ENCODE measurements at regions not wholly inside any gene's neighbourhood (a gene's known extent, or its start where the extent isn't known, plus 50 kb on each side); places are given as distances from the start of the nearest gene placed in this dataset.

DNA sequence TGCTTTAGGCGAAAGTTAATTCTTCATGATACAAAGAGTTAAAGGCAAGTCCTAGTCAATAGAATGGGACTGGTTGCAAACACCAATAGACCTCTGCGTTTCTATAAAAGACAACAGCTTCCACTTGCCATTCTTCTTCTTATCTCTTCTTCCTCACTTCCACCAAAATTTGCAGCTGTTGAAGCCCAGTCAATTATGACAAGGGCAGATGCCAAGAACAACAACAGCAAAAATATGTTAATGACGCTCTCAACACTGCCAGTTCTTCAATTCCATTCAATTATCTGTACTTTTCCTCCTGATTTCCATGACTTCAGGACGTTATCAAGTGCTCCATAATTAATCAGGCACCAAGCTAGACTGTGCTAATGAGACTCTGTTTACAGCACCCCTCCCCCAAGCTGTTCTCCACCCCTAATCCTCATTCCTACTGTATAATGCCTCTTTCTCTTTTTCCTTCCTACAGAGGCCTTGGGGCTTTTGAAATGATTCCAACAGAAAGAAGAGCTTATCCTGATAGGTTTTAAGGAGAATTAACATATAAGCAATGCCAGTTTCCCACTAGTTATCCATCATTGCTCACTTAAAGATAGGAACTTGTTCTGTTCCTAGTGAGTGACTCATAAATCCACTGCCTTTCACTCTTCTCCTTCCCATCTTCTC is 1160.5 kb downstream of the IGSF11 start:
- DNase-seq = no peak

DNA sequence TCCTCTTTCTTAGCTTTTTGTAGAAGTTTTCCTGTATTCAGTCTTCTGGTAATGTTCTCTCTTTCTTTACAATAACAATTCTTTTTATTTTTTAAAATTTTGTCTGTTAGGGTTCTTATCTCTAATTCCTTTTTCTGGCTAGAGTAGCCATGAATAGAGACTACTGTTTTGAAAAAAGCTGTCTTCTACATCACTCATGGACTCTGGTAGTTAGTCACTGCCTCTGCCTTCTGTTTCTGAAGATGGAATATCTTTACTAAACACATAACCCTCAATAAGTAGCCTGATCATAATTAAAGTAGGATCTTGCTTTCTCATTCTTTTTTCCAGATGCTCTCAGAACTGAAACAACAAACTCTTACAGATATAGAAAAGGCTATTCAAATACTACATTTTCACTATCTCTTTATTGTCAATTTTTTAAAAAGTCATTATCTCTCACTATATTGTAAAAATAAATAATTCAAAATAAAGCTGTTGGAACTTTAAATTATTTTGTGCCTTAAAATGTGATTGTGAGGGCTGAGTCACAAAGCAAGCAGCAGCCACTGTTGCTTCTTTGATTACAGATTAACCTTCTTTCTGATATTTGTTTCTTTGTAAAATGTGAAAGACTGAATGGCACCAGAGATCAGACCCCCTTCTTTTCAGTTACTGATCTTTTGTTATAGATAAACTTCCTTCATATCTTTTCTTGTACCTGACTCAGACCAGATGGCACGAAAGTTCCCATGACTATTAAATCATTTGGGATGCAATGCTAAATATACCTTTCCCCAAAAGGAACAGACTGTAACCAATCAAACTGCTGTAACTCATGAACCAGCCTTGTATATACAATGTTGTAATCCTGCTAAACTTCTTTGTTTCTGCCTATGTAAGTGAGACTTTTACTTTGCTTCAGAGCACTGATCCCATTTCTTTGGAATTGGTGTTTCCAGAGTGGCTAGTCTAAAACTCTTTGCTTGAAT is 1159.5 kb downstream of the IGSF11 start:
- no peak for DNase-seq

DNA sequence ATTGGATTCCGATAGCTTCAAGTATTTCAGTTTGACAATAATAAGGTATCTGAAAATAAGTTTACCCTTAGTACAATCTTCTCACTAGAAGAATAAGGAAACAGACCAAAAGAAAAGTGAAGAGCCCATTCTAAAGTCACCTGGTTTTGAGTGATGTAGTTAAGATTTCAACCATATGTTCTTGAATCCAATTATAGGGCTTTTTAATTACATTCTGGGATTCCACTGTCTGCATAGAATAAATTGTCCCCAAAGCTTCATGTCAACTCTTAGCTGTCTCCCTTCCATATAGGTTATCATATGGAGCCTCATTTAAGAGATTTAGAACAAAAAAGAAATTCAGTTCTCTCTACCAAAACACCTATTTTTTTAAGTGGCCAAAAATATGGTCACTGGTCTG is 1158.8 kb downstream of the IGSF11 start:
- DNase-seq = no peak

DNA sequence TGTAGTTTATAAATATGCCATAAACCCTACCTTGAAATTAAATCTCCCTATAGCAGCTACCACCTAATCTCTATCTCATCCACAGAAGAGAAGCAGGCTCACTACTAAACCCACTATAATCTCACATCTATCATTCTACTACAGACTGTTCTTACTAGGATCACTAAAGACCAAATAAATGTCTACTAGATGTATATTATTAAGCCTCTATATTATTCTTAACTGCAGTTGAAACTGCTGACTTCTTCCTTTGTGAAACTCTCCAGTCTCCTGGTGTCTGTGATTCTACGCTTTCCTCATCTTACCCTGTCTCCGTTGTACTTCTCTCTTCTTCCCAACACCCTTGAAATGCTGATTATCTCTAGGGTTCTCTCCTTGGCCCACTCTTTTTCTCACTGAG is 1154.0 kb downstream of the IGSF11 start:
- no peak for DNase-seq

DNA sequence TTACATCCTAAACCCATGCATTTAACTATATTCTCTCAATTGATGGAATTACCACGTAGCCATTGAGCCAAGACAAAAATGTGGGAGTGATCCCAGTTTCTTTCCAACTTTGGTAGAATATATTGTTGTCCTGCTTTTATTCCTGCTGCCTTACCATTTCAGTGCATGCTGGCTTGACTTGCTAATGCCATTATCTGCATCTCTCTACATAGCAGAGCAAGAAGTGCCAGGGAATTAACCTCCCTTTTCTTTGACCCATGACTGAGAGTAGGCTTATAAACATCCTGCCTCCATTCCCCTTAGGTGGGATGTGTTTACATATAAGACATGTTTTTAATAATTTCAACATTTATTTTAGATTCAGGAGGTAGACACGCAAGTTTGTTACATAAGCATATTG is 1153.4 kb downstream of the IGSF11 start:
- DNase-seq = no peak

DNA sequence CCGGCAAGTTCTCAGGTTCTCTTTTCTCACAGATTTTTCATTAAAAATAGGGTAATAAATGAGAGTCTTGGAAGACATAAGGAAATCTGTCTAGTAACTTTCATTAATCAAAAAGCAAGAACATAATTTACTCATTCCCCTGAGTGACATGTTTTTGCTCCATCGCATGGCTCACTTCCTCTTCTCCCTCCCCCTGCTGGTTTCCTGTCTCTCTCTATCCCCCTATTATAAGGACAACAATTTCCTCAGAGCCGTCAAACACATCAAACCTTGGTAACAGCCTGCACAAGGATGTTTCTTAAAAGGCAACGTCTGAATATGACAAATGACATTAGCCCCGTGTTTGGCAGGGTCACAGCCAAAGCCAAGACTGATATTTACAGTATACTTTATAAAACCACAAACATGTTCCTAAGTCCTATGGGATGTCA is 1149.6 kb downstream of the IGSF11 start:
- no peak for DNase-seq

DNA sequence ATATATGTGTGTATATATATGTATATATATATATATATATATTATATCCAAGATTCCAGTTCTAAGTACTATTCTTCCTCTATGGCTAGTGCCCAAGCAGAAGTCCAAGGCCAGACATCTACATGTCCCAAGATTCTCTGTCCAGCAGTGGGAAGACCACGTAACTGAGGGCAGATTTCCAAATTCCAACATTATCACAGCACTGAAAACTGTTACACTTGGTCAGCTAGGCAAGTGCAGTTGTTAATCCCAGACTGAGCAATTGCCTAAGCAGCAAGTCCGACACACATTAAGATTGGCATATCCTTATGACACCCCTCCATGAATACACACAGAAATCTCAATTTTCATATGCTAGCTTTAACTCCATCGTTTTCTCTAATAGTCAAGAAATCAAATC is 1148.5 kb downstream of the IGSF11 start:
- DNase-seq = no peak

DNA sequence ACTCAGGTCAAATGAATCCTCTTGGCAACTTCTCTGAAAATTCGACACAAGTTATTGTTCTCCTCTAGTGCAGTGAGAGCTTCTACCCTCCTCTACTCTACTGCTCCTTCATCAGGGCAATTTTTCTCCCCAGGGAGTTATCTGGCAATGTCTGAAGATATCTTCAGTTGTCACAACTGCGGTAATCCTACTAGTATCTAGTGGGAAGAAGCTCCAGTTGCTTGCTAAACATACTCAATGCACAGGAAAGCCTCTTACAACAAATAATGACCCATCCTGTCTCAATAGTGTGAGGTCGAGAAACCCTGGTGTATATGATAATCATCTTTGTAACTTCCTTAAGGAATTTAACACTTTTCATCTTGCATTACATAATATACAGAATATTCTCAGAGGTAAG is 1147.6 kb downstream of the IGSF11 start:
- DNase-seq = no peak

DNA sequence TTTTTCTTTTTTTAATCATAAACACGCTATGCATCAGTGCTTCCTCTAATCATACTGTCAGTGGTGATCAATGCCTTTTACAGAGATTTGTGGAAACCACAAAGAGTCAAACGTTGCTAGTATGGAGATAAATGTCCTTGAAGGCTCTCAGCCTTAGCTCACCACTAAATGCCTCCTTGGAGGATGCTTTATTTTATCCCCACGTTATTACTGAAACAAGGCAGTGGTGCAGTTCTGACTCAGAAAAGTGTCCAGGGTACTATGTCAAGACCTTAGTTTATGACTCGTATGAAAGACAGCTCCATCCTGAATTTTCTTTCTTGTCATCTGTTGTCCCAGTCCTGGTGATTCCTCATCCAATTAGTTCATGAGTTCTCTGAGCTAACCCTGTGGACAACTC is 1146.7 kb downstream of the IGSF11 start:
- no peak for DNase-seq

DNA sequence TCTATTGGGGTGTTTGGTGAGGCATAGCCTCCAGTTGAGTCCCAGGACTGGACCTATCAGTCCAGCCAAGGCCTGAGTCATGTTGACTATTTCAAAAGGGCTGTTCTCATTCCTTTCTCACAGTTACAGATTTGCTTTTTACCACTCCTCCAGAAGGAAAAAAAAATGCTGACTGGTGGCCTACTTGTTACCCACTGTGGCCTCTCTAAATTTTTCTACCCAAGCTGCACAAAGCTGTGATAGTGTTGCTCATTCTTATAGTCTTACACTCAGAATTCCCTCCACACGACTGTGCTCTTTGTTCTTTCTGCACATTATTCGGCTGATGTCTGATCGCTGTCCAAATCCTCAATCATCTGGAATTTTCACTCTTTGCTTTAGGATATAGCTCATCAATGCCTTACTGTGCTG is 1142.2 kb downstream of the IGSF11 start:
- no peak for DNase-seq

DNA sequence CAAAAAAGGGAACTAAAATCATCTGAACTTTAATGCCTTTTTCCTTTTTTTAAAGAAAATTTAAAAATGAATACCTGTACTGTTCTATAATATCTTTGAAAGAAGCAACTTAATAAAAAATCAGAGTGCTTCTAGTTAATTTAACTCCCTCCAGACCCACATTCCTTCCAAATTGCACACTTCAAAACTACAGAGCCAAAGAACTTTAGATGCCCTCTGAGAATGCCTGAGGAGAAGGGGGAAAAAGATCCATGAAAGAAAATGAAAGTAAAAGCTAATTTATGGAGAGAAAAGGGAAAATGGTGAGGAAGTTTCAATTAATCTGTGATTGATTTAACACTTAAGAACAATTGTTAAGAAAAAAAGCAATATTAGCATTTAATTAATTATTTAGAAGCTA is 1141.6 kb downstream of the IGSF11 start:
- no peak for DNase-seq

DNA sequence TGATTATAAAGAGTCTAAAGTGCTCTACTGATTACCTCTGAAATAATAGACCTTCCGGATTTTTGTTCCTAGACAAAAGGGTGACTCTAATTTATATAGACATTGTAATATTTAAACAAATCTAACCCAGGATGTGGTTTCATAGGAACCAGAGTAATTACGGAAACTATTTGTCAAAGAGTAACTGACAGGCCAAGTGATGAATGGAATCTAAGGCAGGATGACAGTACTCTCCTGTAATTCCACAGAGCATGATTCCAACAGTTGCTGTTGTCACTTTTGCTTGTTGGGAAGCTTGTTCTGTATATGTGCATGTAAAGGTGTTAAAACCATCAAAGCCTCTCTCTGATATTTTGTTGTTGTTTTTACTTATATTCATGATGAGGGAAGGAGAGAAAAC is 1141.0 kb downstream of the IGSF11 start:
- DNase-seq = no peak

DNA sequence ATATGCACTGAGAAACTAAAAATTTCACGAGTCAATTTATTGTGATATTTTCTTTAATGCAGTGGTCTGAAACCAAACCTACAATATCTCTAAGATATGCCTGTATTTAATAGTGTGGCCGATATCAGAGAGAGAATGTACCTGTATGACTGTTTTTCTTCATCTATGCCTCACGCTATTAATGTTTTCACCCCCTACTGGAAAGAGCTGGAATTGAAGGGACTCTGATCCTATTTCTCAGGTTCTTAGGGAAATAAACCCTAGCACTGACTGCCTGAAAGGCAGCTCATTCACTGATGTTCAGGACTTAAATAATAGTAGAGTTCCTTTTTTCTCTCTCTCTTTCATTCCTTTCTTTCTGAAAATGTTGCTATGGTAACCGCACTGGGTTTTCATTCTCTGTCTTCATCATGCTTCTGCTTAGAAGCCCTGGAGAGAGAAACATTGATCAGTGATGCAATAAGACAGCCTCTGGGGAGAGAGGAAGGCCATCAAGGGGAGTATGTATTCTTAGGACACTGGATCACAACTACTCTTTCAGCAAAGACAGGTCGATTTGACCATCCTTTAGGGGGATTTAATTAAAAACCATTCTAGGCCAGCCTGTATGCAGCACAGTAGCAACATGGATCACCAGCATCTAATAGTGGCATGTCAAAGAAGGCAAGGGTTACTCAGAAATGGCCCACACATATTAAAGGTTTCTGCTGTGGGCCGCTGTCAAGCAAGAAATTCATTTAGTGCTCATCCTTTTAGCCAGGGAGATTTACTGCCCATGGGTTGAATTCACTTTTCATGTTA is 1135.7 kb downstream of the IGSF11 start:
- DNase-seq = no peak

DNA sequence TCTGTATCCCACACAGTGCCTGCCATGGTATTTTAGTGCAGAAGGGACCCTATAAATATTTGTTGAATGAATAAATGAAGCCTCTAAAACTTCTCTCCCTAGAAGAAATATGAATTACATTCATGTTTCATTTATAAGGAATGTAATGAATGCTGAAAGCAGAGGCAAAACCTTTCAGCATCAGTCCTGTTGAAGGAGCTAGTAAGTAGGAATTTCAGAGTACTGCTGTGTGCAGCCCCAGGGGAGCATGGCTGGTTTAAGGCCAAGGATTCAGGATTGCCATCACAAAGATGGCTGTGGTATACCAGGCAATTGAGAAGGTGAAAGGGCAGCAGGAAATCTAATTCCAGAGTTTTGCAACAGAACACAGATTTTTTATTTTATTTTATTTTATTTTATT is 1131.4 kb downstream of the IGSF11 start:
- no peak for DNase-seq

DNA sequence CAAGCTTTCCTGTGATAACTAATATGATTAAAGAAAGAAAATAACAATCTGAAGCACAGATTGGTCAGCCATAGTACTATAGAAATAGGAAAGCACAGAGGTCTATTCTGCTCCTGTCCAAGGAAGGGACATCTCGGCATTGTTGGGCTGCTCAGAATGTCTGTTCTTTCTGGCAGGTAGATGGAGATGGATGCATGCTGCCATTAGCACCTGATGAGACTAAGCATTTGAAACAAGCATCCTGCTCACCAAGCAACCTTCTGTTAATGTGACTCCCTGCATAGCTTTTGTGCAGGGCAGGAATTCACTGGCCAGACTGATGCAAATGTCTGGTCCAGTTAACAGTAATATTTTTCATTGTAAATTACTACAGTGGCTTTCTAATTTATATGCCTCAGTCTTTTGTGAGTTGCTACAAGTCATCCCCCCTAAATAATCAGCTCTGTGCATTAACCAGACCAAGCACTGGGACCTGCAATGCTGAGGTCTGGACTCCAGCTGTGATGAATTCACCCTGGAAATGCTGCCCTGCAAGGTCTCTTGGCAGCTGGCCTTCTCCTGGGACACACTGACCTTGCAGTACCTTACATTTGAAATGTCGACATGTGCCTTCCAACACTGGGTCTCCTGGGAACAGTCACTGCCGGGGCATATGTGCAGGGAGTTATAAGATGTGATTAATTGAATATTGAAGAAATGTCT is 1123.7 kb downstream of the IGSF11 start:
- no peak for DNase-seq

DNA sequence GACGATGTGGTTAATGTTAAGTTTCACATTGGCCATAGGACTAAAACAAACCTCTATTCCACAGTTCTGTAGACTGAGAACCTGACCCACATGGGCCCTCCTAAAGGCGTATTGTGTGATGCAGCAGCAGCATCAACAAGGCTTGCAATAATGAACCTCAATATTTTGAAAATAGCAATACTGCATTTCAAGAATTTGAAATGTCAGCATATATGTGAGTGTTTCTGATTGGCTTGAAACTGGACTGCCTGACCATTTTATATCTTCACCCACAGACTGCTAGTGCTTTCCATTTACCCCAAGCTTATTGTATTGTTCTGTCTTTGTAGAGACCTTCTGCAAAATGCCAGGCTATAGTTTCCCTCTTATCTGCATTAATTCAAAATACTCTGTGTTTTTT is 1122.3 kb downstream of the IGSF11 start:
- no peak for DNase-seq

DNA sequence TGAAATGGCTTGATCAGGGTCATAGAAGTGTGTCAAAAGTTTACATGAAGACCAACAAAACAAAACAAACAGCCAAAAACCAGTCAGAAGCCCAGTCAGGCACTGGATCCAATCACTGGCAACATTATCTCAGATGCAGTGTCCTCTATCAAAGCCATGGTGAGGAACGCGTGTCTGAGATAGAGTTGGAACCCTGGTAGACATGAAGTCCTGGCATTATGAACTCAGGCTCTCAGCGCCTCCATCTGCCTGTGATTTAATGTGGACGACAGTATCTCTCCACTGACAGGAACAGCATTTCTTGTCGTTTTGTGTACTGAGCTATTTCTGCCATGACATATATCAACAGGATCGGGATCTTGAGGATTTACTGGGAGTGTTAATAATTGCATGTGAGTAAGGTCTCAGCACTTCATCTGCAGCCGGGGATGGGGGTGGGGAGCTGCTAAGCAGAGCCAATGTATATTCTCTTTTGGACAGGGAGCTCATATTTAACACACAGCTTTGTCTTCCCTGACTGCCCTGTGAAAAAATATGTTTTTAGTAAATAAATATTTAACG is 1120.0 kb downstream of the IGSF11 start:
- no peak for DNase-seq

DNA sequence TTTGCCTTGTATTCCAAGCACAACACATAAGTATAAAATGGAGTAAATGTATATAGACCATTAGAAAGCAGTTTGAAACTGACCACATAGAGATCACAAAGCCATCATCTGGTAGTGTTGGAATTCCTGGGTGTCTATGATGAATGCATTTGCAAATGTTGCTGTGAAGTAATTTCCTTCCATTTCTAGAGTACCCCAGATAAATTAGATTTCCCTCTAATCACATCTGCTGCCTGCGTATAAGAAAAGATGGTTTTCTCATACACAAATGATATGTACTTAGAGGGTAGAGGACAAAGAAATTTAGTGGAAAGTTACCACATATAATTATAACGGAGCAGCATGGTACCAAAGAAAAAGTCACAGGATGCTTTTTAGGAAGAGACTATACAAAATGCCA is 1117.8 kb downstream of the IGSF11 start:
- no peak for DNase-seq

DNA sequence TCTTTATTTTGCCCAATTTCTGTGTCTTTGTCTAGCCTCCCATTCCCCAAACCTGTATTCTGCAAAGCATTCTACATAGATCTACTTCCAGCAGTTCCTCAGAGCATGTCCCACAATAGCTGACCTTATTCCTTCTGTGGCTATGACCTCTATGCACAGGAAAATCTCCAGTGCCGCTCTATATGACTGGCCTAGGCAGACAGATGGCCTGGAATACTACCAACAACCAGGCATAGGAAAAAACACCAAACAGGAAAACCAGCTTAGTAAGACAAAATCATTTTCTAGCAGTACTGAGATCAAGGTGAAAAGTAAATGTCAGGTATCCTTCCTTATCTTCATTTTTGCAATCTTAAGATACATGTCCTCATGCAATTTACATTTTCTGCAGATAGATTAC is 1115.0 kb downstream of the IGSF11 start:
- no peak for DNase-seq

DNA sequence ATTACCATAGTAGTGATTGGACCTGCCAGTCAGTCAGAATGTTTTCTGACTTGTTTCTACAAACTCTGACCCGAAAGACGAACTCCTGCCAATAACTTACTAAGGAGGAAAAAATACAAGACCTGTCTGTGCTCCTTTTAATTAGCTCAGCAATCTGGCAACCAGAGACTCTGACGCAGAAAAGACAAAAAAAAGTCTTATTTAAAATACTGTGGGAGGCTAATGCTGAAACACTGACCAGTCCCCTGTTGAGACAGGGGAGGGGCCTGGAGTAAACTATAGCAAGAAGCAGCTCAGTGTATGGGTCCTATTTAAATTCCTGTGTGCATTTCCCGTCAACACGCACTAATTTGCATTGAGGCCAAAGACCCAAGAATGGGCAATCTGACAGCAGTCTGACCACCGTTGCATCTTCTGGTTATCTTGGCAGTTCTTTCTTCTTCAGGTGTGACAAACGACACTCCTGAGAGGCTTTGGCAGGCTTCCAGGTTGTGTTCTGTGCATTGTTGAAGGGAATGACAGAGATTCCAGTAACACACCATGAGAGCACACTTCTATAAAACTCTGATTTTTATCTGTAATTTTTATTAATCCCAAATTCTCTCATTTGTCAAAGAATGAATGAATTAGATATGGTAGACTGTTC is 1114.3 kb downstream of the IGSF11 start:
- DNase-seq = no peak

DNA sequence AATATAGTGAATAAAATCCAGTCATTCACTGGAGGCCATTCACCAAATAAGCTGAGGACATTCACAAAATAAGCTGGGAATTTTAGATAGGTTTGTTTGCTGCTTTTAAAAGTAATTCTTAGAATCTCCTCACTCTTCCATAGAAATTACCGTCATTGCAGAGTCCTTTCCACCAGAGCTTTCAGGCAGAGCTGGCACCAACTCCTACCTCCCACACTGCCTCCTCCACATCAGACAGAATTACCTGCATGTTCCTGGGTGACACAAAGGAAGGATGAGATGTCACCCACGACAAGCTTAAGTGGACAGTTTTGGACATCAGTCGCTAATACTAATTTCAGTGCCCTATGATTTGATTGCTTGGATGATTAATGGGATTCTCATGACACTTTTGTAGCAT is 1113.2 kb downstream of the IGSF11 start:
- DNase-seq = no peak

DNA sequence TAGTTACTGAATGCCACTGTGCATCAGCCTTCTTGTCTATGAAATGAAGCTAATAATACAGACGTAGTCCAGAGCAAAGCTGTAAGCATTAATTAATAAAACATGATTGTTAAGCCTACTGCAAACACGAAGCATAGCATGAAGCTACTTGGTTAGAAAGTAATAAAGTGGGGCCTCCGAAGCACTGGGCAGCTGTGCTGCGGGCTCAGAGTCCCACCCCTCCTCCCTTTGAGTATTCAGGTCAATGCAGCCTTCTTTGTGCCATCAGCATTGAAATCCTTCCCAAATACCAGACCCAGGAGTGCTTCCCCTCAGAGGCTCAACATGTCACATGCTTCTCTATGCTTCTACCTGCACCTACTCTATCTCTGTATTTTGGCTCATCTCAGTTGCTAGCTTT is 1112.6 kb downstream of the IGSF11 start:
- no peak for DNase-seq

Measured in NCI-H345 (cell line).